Chondrocyte (in vitro differentiated cells): ENCODE measurements at regions not wholly inside any gene's neighbourhood (a gene's known extent, or its start where the extent isn't known, plus 50 kb on each side); places are given as distances from the start of the nearest gene placed in this dataset.
A peak's percentile ranks its signal among the peaks of the same experiment; 100 is the strongest.

Source experiments
- DNase-seq: peaks from one replicate; pipeline ENCODE4 v3.0.0; 2021; ENCODE audit warnings: mixed read lengths, low spot score
- H3K27ac Mint-ChIP-seq: one replicate; pipeline ENCODE4 v1.8.0; 2021; ENCODE audit warnings: mild to moderate bottlenecking, moderate library complexity, mixed read lengths; ENCODE audit not compliant: unreplicated experiment
- H3K27me3 Mint-ChIP-seq: 2 replicates; pipeline ENCODE4 v1.8.0; 2021; ENCODE audit warnings: low read depth, mixed read lengths
- H3K36me3 Mint-ChIP-seq: 2 replicates; pipeline ENCODE4 v1.8.0; 2021; ENCODE audit warnings: low read depth, mixed read lengths
- H3K4me1 Mint-ChIP-seq: 2 replicates; pipeline ENCODE4 v1.8.0; 2021; ENCODE audit warnings: low read depth, mild to moderate bottlenecking, mixed read lengths
- H3K4me3 Mint-ChIP-seq: one replicate; pipeline ENCODE4 v1.8.0; 2021; ENCODE audit warnings: mild to moderate bottlenecking, moderate library complexity, mixed read lengths; ENCODE audit not compliant: unreplicated experiment
- H3K9me3 Mint-ChIP-seq: 2 replicates; pipeline ENCODE4 v1.8.0; 2021; ENCODE audit warnings: low read depth, mixed read lengths
- TF ChIP-seq, protein P1 (sequence below): fragments of 200-600 bp; sonication (generic); IDR thresholded peaks from 2 replicates; pipeline ENCODE4 v1.5.0; 2021; ENCODE audit warnings: antibody characterized with exemption, mild to moderate bottlenecking, moderate library complexity

DNA sequence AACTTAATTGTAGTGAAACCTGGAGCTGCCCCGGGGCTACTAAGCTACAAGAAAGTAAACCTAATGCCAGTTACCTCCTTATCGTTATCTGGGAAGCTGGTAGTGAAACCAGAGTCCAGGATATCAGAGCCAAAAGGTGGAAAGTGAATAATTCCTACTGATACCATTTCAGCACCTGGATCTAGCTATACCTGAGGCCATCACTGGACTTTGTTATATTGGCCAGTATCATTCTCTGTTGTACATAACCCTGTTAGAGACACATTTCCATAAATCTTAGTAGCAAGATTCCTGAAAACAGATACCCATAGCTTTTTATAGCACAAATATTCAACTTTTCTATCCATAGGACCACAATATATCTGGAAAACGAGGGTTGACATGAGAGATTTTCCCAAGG is 538.0 kb downstream of the GRIN2A start:
- Mint-ChIP-seq H3K27ac (no peak overlapping the region), H3K27me3 (peaks cover 13% of the 10 kb centered on the region), H3K4me1 (no peaks in the 10 kb centered on the region), H3K36me3 (no peaks in the 10 kb centered on the region), H3K9me3 (peaks cover 2% of the 10 kb centered on the region), H3K4me3 (no peak overlapping the region)
- DNase-seq, result no peak
- TF ChIP-seq, protein P1, sequence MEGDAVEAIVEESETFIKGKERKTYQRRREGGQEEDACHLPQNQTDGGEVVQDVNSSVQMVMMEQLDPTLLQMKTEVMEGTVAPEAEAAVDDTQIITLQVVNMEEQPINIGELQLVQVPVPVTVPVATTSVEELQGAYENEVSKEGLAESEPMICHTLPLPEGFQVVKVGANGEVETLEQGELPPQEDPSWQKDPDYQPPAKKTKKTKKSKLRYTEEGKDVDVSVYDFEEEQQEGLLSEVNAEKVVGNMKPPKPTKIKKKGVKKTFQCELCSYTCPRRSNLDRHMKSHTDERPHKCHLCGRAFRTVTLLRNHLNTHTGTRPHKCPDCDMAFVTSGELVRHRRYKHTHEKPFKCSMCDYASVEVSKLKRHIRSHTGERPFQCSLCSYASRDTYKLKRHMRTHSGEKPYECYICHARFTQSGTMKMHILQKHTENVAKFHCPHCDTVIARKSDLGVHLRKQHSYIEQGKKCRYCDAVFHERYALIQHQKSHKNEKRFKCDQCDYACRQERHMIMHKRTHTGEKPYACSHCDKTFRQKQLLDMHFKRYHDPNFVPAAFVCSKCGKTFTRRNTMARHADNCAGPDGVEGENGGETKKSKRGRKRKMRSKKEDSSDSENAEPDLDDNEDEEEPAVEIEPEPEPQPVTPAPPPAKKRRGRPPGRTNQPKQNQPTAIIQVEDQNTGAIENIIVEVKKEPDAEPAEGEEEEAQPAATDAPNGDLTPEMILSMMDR, result no peak

DNA sequence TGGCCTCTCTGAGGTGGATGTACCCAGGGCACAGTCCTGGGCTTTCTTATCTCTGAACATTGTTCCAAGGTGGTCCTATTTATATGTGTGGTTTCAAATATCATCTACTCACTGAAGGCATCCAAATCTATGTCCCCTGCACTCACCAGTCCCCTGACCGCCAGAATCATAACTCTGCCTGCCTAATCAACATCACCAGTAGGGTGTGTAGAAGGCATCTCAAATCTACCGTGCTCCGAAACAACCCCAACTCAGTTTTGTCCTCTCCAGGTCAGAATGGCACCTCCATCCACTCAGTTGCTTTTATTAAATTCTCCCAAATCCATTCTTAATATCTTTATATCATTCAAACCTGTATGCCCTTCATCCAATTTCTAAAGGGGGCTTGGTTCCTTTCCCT is 536.3 kb downstream of the GRIN2A start:
- peaks cover 10% of the 10 kb centered on the region for H3K27me3 Mint-ChIP-seq
- DNase-seq, result no peak
- H3K4me3 Mint-ChIP-seq, result no peak overlapping the region
- no peak overlapping the region for H3K27ac Mint-ChIP-seq
- H3K4me1 Mint-ChIP-seq, result no peaks in the 10 kb centered on the region
- TF ChIP-seq, protein P1, result no peak
- H3K9me3 Mint-ChIP-seq, result no peaks in the 10 kb centered on the region
- H3K36me3 Mint-ChIP-seq, result no peaks in the 10 kb centered on the region

DNA sequence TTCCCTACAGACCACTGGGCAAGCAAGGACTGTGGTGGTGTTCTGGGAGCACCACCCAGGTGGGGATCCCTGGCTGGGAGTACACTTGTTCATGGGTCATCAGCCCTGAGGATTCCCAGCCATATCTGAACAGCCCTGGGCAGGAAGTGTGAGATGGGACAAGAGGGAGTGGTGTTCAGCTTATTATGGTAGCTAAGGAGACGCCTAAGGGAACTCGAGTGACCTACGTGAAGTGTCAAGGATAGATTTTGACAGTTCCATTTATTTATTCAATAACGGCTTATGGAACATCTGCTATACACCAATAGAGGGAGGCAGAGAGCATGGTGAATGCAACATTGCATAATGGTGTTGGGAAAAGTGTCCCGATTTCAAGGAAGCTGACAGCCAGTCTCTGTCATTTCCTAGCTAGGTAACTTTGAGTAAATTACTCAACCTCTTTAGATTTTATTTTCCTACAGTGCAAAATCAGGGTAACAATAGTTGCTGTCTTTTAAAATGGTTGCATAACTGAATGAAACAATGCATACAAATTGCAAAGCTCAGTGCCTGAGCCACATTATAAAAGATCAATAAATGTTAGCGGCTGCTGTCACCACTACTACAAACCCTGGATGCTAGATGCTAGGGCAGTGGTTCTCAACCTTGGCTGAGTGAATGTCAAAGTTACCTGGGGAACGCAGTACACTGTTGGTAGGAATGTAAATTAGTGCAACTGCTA is 534.1 kb downstream of the GRIN2A start:
- DNase-seq, result no peak
- TF ChIP-seq, protein P1, result peak; percentile 74
- Mint-ChIP-seq H3K4me1 (no peaks in the 10 kb centered on the region), H3K9me3 (no peaks in the 10 kb centered on the region), H3K27ac (no peak overlapping the region), H3K27me3 (peaks cover 7% of the 10 kb centered on the region), H3K36me3 (no peaks in the 10 kb centered on the region), H3K4me3 (no peak overlapping the region)

DNA sequence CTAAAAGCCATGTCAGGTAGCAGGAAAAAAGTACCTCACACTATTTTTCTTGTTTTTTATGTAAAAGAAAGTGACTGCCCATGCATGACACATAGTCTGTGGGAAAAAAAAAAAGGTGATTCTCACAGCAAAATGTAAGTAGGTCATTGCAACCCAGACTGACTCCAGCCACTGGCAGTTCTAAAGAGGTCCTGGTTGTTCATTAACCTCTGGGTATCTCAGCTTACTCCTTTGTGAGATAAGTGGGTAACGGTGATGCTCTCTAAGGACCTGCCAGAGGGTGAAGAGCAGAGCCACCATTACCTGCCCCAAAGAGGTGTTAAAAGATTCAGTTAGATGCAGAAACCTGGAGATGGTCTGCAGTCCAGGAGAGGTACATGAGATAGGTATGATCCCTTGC is 531.9 kb downstream of the GRIN2A start:
- no peaks in the 10 kb centered on the region for H3K36me3 Mint-ChIP-seq
- H3K27me3 Mint-ChIP-seq, result peaks cover 5% of the 10 kb centered on the region
- H3K27ac Mint-ChIP-seq, result no peak overlapping the region
- H3K9me3 Mint-ChIP-seq, result no peaks in the 10 kb centered on the region
- H3K4me3 Mint-ChIP-seq, result no peak overlapping the region
- no peak for DNase-seq
- TF ChIP-seq, protein P1, result no peak
- H3K4me1 Mint-ChIP-seq, result no peaks in the 10 kb centered on the region

DNA sequence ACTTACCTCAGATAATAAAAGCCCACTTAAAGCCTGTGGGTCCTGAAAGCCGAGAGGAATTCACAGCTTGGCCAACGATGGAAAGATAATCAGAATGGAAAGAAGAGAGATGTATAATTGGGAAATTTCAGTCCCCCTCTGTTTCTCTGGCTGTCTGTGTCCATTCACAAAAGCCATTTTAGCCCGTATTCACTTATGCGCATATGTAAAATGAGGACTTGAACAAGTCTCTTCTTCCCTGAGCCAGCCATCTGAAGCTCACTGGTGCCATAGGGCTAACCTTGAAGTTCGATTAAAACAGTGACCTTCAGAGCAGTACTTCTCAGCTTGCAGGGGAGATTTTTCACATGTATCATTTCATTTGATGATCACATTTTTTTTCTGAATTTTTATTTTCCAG is 527.2 kb downstream of the GRIN2A start:
- DNase-seq, result no peak
- Mint-ChIP-seq H3K9me3 (no peaks in the 10 kb centered on the region), H3K27me3 (no peaks in the 10 kb centered on the region), H3K4me1 (no peaks in the 10 kb centered on the region), H3K27ac (no peak overlapping the region), H3K4me3 (no peak overlapping the region), H3K36me3 (no peaks in the 10 kb centered on the region)
- TF ChIP-seq, protein P1, result no peak
